Progenitor cell of endocrine pancreas (in vitro differentiated cells): ENCODE measurements at regions not wholly inside any gene's neighbourhood (a gene's known extent, or its start where the extent isn't known, plus 50 kb on each side); places are given as distances from the start of the nearest gene placed in this dataset.
"Not testable (repeated sequence)": the region's sequence is repeated elsewhere in the genome, so short reads cannot be mapped to it uniquely, and the experiment has no call there.

Experiments
- DNase-seq: peaks from one replicate; pipeline ENCODE4 v3.0.0; 2021; ENCODE audit warnings: low spot score; ENCODE audit not compliant: unreplicated experiment
- H3K27ac Mint-ChIP-seq: 2 replicates; pipeline ENCODE4 v1.8.0; 2021; ENCODE audit warnings: mild to moderate bottlenecking, moderate library complexity, mixed read lengths
- H3K27me3 Mint-ChIP-seq: 2 replicates; pipeline ENCODE4 v1.8.0; 2021; ENCODE audit warnings: mixed read lengths
- H3K36me3 Mint-ChIP-seq: 2 replicates; pipeline ENCODE4 v1.8.0; 2022; ENCODE audit warnings: mixed read lengths; ENCODE audit not compliant: insufficient read depth
- H3K4me1 Mint-ChIP-seq: 2 replicates; pipeline ENCODE4 v1.8.0; 2021; ENCODE audit warnings: low read depth, mixed read lengths
- H3K4me3 Mint-ChIP-seq: 2 replicates; pipeline ENCODE4 v1.8.0; 2021; ENCODE audit warnings: low read depth, mild to moderate bottlenecking, moderate library complexity, mixed read lengths
- H3K9me3 Mint-ChIP-seq: 2 replicates; pipeline ENCODE4 v1.8.0; 2021; ENCODE audit warnings: low read depth, mixed read lengths
- TF ChIP-seq, protein P1 (sequence below): fragments of 200-600 bp; sonication (generic); IDR thresholded peaks from one replicate; pipeline ENCODE4 v1.5.0; 2021; ENCODE audit warnings: antibody characterized with exemption, mild to moderate bottlenecking; ENCODE audit not compliant: unreplicated experiment

DNA sequence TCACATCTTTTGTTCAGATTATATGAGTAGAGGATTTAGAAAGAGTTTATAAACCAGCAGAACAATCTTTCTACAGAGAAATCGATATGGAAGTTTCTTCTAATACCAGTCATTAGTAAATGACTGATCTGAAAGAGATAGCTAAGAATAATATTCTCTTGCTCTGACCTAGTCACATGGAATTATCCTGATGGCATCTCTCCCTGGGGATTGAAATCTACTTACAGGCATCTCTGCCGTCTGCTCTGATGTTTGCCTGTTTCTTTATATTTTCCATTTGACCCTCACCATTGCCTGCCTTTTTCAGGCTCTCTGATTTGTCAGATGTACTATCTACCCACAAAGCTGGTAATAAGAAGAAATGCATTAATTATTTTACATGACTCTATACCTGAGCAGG is 1157.3 kb downstream of the PCDH7 start:
- Mint-ChIP-seq H3K4me1 (no peaks in the 10 kb centered on the region), H3K4me3 (no peak overlapping the region)
- TF ChIP-seq, protein P1, sequence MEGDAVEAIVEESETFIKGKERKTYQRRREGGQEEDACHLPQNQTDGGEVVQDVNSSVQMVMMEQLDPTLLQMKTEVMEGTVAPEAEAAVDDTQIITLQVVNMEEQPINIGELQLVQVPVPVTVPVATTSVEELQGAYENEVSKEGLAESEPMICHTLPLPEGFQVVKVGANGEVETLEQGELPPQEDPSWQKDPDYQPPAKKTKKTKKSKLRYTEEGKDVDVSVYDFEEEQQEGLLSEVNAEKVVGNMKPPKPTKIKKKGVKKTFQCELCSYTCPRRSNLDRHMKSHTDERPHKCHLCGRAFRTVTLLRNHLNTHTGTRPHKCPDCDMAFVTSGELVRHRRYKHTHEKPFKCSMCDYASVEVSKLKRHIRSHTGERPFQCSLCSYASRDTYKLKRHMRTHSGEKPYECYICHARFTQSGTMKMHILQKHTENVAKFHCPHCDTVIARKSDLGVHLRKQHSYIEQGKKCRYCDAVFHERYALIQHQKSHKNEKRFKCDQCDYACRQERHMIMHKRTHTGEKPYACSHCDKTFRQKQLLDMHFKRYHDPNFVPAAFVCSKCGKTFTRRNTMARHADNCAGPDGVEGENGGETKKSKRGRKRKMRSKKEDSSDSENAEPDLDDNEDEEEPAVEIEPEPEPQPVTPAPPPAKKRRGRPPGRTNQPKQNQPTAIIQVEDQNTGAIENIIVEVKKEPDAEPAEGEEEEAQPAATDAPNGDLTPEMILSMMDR, result no peak

DNA sequence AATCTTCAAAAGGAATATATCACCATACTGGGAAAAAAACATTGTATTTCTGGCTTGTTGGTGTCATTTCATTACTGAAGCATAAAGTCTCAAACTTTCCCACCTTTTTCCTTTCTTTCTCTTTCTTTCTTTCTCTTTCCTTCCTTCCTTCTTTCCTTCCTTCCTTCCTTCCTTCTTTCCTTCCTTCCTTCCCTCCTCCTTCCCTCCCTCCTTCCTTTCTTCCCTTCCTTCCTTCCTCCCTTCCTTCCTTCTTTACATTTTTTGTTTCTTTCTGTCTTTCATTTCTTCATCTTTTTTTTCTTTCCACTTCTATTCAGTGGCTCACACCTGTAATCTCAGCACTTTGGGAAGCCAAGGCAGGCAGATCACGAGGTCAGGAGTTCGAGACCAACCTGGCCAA is 1160.7 kb downstream of the PCDH7 start:
- not testable (repeated sequence) for H3K27me3 Mint-ChIP-seq, DNase-seq, H3K36me3 Mint-ChIP-seq, H3K4me1 Mint-ChIP-seq, H3K27ac Mint-ChIP-seq, H3K9me3 Mint-ChIP-seq, H3K4me3 Mint-ChIP-seq

More for the DNA sequence above, 1157.3 kb downstream of the PCDH7 start:
- no peak overlapping the region for H3K27ac Mint-ChIP-seq
- H3K9me3 Mint-ChIP-seq, result no peaks in the 10 kb centered on the region
- H3K27me3 Mint-ChIP-seq, result no peaks in the 10 kb centered on the region
- DNase-seq, result no peak
- H3K36me3 Mint-ChIP-seq, result no peaks in the 10 kb centered on the region

DNA sequence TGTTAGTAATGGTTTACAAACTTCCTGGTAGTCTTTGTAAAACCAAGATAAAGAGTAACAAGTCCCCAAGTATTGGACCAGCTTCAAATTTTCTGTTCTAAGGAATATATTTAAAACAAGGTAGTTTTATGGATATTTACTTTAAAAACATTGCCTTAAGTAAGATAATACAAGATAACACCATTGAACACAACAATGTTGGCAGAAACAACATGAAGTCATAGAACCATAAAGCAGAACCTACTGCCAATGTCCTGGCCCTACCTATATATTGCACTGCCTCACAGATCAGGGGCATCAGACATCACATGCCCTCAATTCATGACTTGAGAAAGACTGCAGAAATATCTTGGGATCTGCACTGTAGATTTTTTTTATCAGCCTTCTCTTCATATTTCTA is 1176.2 kb downstream of the PCDH7 start:
- no peaks in the 10 kb centered on the region for H3K36me3 Mint-ChIP-seq
- H3K4me3 Mint-ChIP-seq, result no peak overlapping the region
- DNase-seq, result no peak
- H3K9me3 Mint-ChIP-seq, result no peaks in the 10 kb centered on the region
- TF ChIP-seq, protein P1, result no peak
- H3K27ac Mint-ChIP-seq, result no peak overlapping the region
- H3K27me3 Mint-ChIP-seq, result no peaks in the 10 kb centered on the region
- H3K4me1 Mint-ChIP-seq, result no peaks in the 10 kb centered on the region

DNA sequence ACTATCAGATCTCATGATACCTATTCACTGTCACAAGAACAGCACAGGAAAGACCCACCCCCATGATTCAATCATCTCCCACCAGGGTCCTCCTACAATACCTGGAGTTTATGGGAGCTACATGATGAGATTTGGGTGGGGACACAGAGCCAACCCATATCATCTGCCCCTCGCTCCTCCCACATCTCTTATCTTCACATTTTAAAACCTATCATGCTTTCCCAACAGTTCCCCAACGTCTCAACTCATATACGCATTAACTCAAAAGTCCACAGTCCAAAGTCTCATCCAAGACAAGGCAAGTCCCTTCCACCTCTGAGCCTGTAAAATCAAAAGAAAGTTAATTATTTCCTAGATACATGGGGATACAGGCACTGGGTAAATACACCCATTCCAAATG is 1185.2 kb downstream of the PCDH7 start:
- no peak for DNase-seq
- peaks cover 16% of the 10 kb centered on the region for H3K9me3 Mint-ChIP-seq
- H3K36me3 Mint-ChIP-seq, result no peaks in the 10 kb centered on the region
- H3K27ac Mint-ChIP-seq, result no peak overlapping the region
- H3K4me3 Mint-ChIP-seq, result no peak overlapping the region
- no peaks in the 10 kb centered on the region for H3K27me3 Mint-ChIP-seq
- peaks cover 1% of the 10 kb centered on the region for H3K4me1 Mint-ChIP-seq
- TF ChIP-seq, protein P1, result no peak

DNA sequence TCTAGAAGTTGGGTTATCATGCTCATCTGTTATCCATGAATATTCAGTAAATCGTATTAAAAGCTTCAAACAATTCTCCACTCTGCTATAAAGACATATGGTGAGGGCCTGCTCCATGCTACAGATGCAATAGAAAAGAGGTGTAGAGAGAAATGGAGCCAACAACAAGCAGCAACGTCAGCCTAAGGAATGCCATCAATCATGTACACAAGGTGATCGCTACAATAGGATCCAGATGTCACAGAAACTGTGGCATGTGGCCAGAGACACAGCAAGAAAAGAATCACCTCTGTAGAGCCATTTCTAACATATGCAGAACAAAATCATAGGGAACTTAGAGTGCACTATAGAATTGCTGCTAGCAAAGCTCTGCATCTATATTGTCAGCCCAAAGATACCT is 1188.1 kb downstream of the PCDH7 start:
- TF ChIP-seq, protein P1, result no peak
- peaks cover 16% of the 10 kb centered on the region for H3K9me3 Mint-ChIP-seq
- H3K27me3 Mint-ChIP-seq, result no peaks in the 10 kb centered on the region
- H3K36me3 Mint-ChIP-seq, result no peaks in the 10 kb centered on the region
- no peak overlapping the region for H3K27ac Mint-ChIP-seq
- no peak overlapping the region for H3K4me3 Mint-ChIP-seq
- no peak for DNase-seq
- peaks cover 1% of the 10 kb centered on the region for H3K4me1 Mint-ChIP-seq

GRCh38 chr4:31917334-31917733 is 1197.2 kb downstream of the PCDH7 start:
- DNase-seq, result no peak
- Mint-ChIP-seq H3K4me3 (no peak overlapping the region), H3K27ac (no peak overlapping the region), H3K9me3 (peaks cover 7% of the 10 kb centered on the region), H3K4me1 (no peaks in the 10 kb centered on the region), H3K36me3 (no peaks in the 10 kb centered on the region), H3K27me3 (no peaks in the 10 kb centered on the region)
- TF ChIP-seq, protein P1, result no peak
